ENCODE measurements at regions not wholly inside any gene's neighbourhood (a gene's known extent, or its start where the extent isn't known, plus 50 kb on each side); places are given as distances from the start of the nearest gene placed in this dataset.

DNA sequence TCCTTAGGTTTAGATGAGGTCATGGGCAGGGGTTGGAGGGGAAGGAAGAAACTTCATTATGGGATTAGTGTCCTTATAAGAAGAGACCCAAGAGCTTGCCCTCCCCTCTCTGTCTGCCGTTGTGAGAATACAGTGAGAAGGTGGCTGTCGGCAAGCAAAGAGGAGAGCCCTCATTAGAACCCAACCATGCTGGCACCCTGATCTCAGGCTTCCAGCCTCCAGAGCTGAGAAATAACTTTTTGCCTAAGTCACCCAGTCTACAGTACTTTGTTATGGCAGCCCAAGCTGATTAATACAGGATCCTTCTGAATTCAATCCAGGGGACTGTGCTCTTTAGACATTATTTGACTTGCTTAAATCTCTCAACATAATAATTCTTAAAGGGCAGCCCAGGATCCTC lies 209.0 kb downstream of the RNF152 start:
- TF ChIP-seq FOXA1 (IDR thresholded peaks at IDR 0.05; ENCODE audit: borderline replicate concordance): no peak
- no peak for TF ChIP-seq PBX2 (CRISPR knock-in tag; IDR thresholded peaks at IDR 0.05; ENCODE audit: low read depth)
- no peak for TF ChIP-seq PBX2 (tag; conservative IDR thresholded peaks at IDR 0.05; ENCODE audit: low read depth)
- no peak for TF ChIP-seq ZNF217 (CRISPR knock-in tag; IDR thresholded peaks at IDR 0.05)
- no peak for TF ChIP-seq SREBF2 (CRISPR knock-in tag; IDR thresholded peaks at IDR 0.05)
- TF ChIP-seq NFIC (IDR thresholded peaks at IDR 0.05): no peak
- no peak for TF ChIP-seq HMGXB4 (CRISPR knock-in tag; IDR thresholded peaks at IDR 0.05)
- no peak for TF ChIP-seq MAFK (IDR thresholded peaks at IDR 0.05; ENCODE audit: low read length)
- TF ChIP-seq, protein P1, sequence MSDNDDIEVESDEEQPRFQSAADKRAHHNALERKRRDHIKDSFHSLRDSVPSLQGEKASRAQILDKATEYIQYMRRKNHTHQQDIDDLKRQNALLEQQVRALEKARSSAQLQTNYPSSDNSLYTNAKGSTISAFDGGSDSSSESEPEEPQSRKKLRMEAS (CRISPR knock-in tag; IDR thresholded peaks at IDR 0.05): no peak

Data from K562 (cell line).